GM12878 (cell line): ENCODE measurements at regions not wholly inside any gene's neighbourhood (a gene's known extent, or its start where the extent isn't known, plus 50 kb on each side); places are given as distances from the start of the nearest gene placed in this dataset.

Experiments
- BMI1 ChIP-seq: fragments of 450-650 bp; IDR thresholded peaks from 2 replicates; pipeline ENCODE4 v1.6.1; 2016; ENCODE audit warnings: mild to moderate bottlenecking, moderate library complexity, borderline replicate concordance
- CTCF ChIP-seq, 3 experiments: IDR thresholded peaks in 2 of 3; conservative IDR thresholded peaks in 1 of 3; 2 replicates each; pipeline ENCODE4 v1.5.1; 2011; ENCODE audit warnings: low read depth in 3 of 3, low read length in 3 of 3, mild to moderate bottlenecking in 3 of 3, control low read depth in 2 of 3, moderate library complexity in 2 of 3, inconsistent platforms in 1 of 3, mixed read lengths in 1 of 3; ENCODE audit not compliant: control insufficient read depth in 2 of 3, insufficient read depth in 1 of 3; ENCODE audit errors: extremely low read depth in 1 of 3
- EZH2 ChIP-seq: IDR thresholded peaks from 2 replicates; pipeline ENCODE4 v1.6.1; 2012; ENCODE audit warnings: low read depth, mild to moderate bottlenecking, control low read depth, inconsistent platforms, low read length, borderline replicate concordance; ENCODE audit not compliant: control insufficient read depth
- FOXM1 ChIP-seq: IDR thresholded peaks from 2 replicates; pipeline ENCODE4 v1.6.1; 2012; ENCODE audit warnings: low read depth, mild to moderate bottlenecking, inconsistent platforms, low read length, moderate library complexity
- KAT2A ChIP-seq: conservative IDR thresholded peaks from 2 replicates; pipeline ENCODE4 v1.6.1; 2011; ENCODE audit warnings: low read depth, low read length; ENCODE audit not compliant: control insufficient read depth
- POLR2AphosphoS5 ChIP-seq: IDR thresholded peaks from 2 replicates; pipeline ENCODE4 v1.6.1; 2011; ENCODE audit warnings: mild to moderate bottlenecking, low read length, inconsistent platforms
- TCF12 ChIP-seq: IDR thresholded peaks from 2 replicates; pipeline ENCODE4 v1.6.1; 2011; ENCODE audit warnings: low read depth, mild to moderate bottlenecking, low read length
- ZNF274 ChIP-seq: IDR thresholded peaks from one replicate; pipeline ENCODE4 v1.8.0; 2011; ENCODE audit not compliant: insufficient read length, insufficient read depth
- TF ChIP-seq, protein P1 (sequence below): IDR thresholded peaks from 2 replicates; pipeline ENCODE4 v1.6.1; 2011; ENCODE audit warnings: mild to moderate bottlenecking, low read depth, low read length, moderate library complexity; ENCODE audit not compliant: insufficient replicate concordance
- TF ChIP-seq, protein P2 (sequence below): fragments of 450-650 bp; IDR thresholded peaks from 2 replicates; pipeline ENCODE4 v1.6.1; 2016; ENCODE audit warnings: mild to moderate bottlenecking

DNA sequence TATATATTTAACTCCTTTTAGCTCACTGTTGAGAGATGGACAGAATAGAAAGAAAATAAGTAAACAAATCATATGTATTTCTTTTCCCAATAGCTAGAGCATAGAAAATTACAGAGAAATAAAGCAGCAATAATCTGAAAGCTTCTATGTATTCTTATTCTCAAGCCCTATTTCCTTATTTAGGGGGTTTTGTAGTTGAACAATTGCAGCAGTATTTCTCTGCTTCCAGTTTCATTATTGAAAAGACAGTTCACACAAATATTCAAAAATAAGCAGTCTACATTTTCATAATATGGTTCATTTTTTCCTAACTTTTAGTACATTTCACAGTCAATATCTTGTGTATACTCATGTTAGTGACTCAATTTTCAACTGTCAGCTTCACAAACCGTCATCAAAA lies 638.2 kb downstream of the MRPL39 start:
- no peak for TF ChIP-seq EZH2
- TF ChIP-seq, protein P1, sequence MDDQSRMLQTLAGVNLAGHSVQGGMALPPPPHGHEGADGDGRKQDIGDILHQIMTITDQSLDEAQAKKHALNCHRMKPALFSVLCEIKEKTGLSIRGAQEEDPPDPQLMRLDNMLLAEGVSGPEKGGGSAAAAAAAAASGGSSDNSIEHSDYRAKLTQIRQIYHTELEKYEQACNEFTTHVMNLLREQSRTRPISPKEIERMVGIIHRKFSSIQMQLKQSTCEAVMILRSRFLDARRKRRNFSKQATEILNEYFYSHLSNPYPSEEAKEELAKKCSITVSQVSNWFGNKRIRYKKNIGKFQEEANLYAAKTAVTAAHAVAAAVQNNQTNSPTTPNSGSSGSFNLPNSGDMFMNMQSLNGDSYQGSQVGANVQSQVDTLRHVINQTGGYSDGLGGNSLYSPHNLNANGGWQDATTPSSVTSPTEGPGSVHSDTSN = no peak
- TF ChIP-seq CTCF (IDR thresholded peaks at IDR 0.05 in 2 of 3, conservative IDR thresholded peaks at IDR 0.05 in 1 of 3; ENCODE audit: control insufficient read depth in 2 of 3, extremely low read depth in 1 of 3, insufficient read depth in 1 of 3, low read depth in 3 of 3, low read length in 3 of 3) = no peak
- TF ChIP-seq TCF12 = no peak
- no peak for TF ChIP-seq POLR2AphosphoS5
- no peak for TF ChIP-seq BMI1
- TF ChIP-seq FOXM1 = no peak
- TF ChIP-seq KAT2A = no peak
- TF ChIP-seq ZNF274 = no peak
- TF ChIP-seq, protein P2, sequence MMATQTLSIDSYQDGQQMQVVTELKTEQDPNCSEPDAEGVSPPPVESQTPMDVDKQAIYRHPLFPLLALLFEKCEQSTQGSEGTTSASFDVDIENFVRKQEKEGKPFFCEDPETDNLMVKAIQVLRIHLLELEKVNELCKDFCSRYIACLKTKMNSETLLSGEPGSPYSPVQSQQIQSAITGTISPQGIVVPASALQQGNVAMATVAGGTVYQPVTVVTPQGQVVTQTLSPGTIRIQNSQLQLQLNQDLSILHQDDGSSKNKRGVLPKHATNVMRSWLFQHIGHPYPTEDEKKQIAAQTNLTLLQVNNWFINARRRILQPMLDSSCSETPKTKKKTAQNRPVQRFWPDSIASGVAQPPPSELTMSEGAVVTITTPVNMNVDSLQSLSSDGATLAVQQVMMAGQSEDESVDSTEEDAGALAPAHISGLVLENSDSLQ = no peak
